ENCODE measurements at regions not wholly inside any gene's neighbourhood (a gene's known extent, or its start where the extent isn't known, plus 50 kb on each side); places are given as distances from the start of the nearest gene placed in this dataset.
"Not testable (repeated sequence)": the region's sequence is repeated elsewhere in the genome, so short reads cannot be mapped to it uniquely, and the experiment has no call there.

GRCh38 chr14:71240171-71240570 is 332.9 kb downstream of the PCNX1 start:
- DNase-seq (ENCODE audit: low read depth), result no peak

GRCh38 chr14:71240866-71241520 is 333.7 kb downstream of the PCNX1 start:
- no peak for DNase-seq (ENCODE audit: low read depth)

- no peak for DNase-seq (ENCODE audit: low read depth)
Observed at GRCh38 chr14:71242237-71242748, 335.0 kb downstream of the PCNX1 start.

- no peak for DNase-seq (ENCODE audit: low read depth)
Observed at GRCh38 chr14:71243697-71244096, 336.4 kb downstream of the PCNX1 start.

GRCh38 chr14:71244341-71244740 is 337.1 kb downstream of the PCNX1 start:
- DNase-seq (ENCODE audit: low read depth), result no peak

- no peak for DNase-seq (ENCODE audit: low read depth)
Observed at GRCh38 chr14:71245659-71246361, 338.6 kb downstream of the PCNX1 start.

- DNase-seq (ENCODE audit: low read depth), result no peak
Observed at GRCh38 chr14:71246539-71246938, 339.3 kb downstream of the PCNX1 start.

GRCh38 chr14:71247106-71247505 is 339.8 kb downstream of the PCNX1 start:
- no peak for DNase-seq (ENCODE audit: low read depth)

- DNase-seq (ENCODE audit: low read depth), result no peak
Observed at GRCh38 chr14:71248194-71248593, 340.9 kb downstream of the PCNX1 start.

- no peak for DNase-seq (ENCODE audit: low read depth)
Observed at GRCh38 chr14:71250347-71250746, 343.1 kb downstream of the PCNX1 start.

- DNase-seq (ENCODE audit: low read depth), result no peak
Observed at GRCh38 chr14:71250791-71251190, 343.5 kb downstream of the PCNX1 start.

GRCh38 chr14:71254091-71254719 is 346.9 kb downstream of the PCNX1 start:
- not testable (repeated sequence) for DNase-seq (ENCODE audit: low read depth)

GRCh38 chr14:71261206-71261605 is 353.9 kb downstream of the PCNX1 start:
- DNase-seq (ENCODE audit: low read depth), result no peak

GRCh38 chr14:71262441-71262840 is 355.2 kb downstream of the PCNX1 start:
- DNase-seq (ENCODE audit: low read depth), result no peak

GRCh38 chr14:71264260-71264659 is 357.0 kb downstream of the PCNX1 start:
- DNase-seq (ENCODE audit: low read depth), result no peak

GRCh38 chr14:71267007-71267513 is 359.8 kb downstream of the PCNX1 start:
- no peak for DNase-seq (ENCODE audit: low read depth)

GRCh38 chr14:71267691-71268090 is 360.4 kb downstream of the PCNX1 start:
- DNase-seq (ENCODE audit: low read depth), result no peak

- DNase-seq (ENCODE audit: low read depth), result no peak
Observed at GRCh38 chr14:71270111-71270510, 362.9 kb downstream of the PCNX1 start.

- DNase-seq (ENCODE audit: low read depth), result no peak
Observed at GRCh38 chr14:71271166-71271945, 364.1 kb downstream of the PCNX1 start.

GRCh38 chr14:71273366-71273765 is 366.1 kb downstream of the PCNX1 start:
- DNase-seq (ENCODE audit: low read depth), result no peak

- DNase-seq (ENCODE audit: low read depth), result no peak
Observed at GRCh38 chr14:71284048-71284447, 376.8 kb downstream of the PCNX1 start.

GRCh38 chr14:71286126-71286525 is 378.9 kb downstream of the PCNX1 start:
- DNase-seq (ENCODE audit: low read depth), result no peak

All from activated T-cell treated with anti-CD3 and anti-CD28 coated beads for 48 hours (primary cell).